Ishikawa (cell line): ENCODE measurements at regions not wholly inside any gene's neighbourhood (a gene's known extent, or its start where the extent isn't known, plus 50 kb on each side); places are given as distances from the start of the nearest gene placed in this dataset.

ENCODE experiments used
- CEBPB ChIP-seq: IDR thresholded peaks from 2 replicates; pipeline ENCODE4 v1.6.1; 2012
- CREB1 ChIP-seq: IDR thresholded peaks from 2 replicates; pipeline ENCODE4 v1.6.1; 2012; ENCODE audit warnings: low read depth
- EGR1 ChIP-seq: IDR thresholded peaks from 2 replicates; pipeline ENCODE4 v1.6.1; 2012
- EP300 ChIP-seq: IDR thresholded peaks from 2 replicates; pipeline ENCODE4 v1.6.1; 2012; ENCODE audit warnings: borderline replicate concordance
- NFIC ChIP-seq: IDR thresholded peaks from 2 replicates; pipeline ENCODE4 v1.6.1; 2012
- RAD21 ChIP-seq: IDR thresholded peaks from 2 replicates; pipeline ENCODE4 v1.6.1; 2012; ENCODE audit warnings: low read depth
- TCF12 ChIP-seq: IDR thresholded peaks from 2 replicates; pipeline ENCODE4 v1.6.1; 2012; ENCODE audit warnings: low read depth
- TEAD4 ChIP-seq: IDR thresholded peaks from 2 replicates; pipeline ENCODE4 v1.6.1; 2012
- YY1 ChIP-seq: IDR thresholded peaks from 2 replicates; pipeline ENCODE4 v1.6.1; 2012; ENCODE audit warnings: low read depth
- ZBTB7A ChIP-seq: IDR thresholded peaks from 2 replicates; pipeline ENCODE4 v1.6.1; 2012; ENCODE audit warnings: low read depth
- TF ChIP-seq, protein P1 (sequence below): IDR thresholded peaks from 2 replicates; pipeline ENCODE4 v1.6.1; 2012
- TF ChIP-seq, protein P2 (sequence below): IDR thresholded peaks from 2 replicates; pipeline ENCODE4 v1.6.1; 2012; ENCODE audit warnings: low read depth, mild to moderate bottlenecking

DNA sequence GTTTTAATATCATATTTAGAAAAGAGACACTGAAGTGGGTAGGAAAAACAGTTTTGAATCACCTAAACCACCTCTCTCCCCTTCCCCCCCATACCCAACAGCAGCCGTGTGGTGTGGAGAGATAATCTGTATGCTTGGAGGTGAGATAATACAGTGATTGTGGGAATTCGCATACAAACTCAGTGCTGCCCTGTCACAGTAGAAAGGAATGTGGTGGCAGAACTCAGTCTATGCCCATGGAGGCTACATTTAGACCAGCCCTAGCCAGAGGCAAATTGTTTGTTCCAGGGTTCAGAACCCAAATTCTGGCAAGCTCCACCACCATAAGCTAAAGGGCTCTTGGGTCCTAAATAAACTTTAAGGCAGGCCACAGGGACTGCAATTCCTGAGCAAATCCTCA is 827.0 kb downstream of the C12orf50 start:
- no peak for TF ChIP-seq RAD21
- TF ChIP-seq TCF12 = no peak
- no peak for TF ChIP-seq NFIC
- TF ChIP-seq, protein P1, sequence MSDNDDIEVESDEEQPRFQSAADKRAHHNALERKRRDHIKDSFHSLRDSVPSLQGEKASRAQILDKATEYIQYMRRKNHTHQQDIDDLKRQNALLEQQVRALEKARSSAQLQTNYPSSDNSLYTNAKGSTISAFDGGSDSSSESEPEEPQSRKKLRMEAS = no peak
- TF ChIP-seq YY1 = no peak
- no peak for TF ChIP-seq CREB1
- no peak for TF ChIP-seq EP300
- no peak for TF ChIP-seq CEBPB
- TF ChIP-seq ZBTB7A = no peak
- TF ChIP-seq, protein P2, sequence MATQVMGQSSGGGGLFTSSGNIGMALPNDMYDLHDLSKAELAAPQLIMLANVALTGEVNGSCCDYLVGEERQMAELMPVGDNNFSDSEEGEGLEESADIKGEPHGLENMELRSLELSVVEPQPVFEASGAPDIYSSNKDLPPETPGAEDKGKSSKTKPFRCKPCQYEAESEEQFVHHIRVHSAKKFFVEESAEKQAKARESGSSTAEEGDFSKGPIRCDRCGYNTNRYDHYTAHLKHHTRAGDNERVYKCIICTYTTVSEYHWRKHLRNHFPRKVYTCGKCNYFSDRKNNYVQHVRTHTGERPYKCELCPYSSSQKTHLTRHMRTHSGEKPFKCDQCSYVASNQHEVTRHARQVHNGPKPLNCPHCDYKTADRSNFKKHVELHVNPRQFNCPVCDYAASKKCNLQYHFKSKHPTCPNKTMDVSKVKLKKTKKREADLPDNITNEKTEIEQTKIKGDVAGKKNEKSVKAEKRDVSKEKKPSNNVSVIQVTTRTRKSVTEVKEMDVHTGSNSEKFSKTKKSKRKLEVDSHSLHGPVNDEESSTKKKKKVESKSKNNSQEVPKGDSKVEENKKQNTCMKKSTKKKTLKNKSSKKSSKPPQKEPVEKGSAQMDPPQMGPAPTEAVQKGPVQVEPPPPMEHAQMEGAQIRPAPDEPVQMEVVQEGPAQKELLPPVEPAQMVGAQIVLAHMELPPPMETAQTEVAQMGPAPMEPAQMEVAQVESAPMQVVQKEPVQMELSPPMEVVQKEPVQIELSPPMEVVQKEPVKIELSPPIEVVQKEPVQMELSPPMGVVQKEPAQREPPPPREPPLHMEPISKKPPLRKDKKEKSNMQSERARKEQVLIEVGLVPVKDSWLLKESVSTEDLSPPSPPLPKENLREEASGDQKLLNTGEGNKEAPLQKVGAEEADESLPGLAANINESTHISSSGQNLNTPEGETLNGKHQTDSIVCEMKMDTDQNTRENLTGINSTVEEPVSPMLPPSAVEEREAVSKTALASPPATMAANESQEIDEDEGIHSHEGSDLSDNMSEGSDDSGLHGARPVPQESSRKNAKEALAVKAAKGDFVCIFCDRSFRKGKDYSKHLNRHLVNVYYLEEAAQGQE = no peak
- TF ChIP-seq TEAD4 = no peak
- TF ChIP-seq EGR1 = no peak
